Endothelial cell (in vitro differentiated cells): ENCODE measurements at regions not wholly inside any gene's neighbourhood (a gene's known extent, or its start where the extent isn't known, plus 50 kb on each side); places are given as distances from the start of the nearest gene placed in this dataset.

ENCODE experiments used
- DNase-seq: peaks from one replicate; pipeline ENCODE4 v3.0.0; 2021; ENCODE audit warnings: low spot score
- H3K27ac Mint-ChIP-seq: one replicate; pipeline ENCODE4 v1.8.0; 2021; ENCODE audit warnings: mixed read lengths, inconsistent platforms; ENCODE audit not compliant: unreplicated experiment
- H3K27me3 Mint-ChIP-seq: one replicate; pipeline ENCODE4 v1.8.0; 2021; ENCODE audit warnings: mild to moderate bottlenecking, moderate library complexity, mixed read lengths, inconsistent platforms; ENCODE audit not compliant: unreplicated experiment
- H3K36me3 Mint-ChIP-seq: one replicate; pipeline ENCODE4 v1.8.0; 2021; ENCODE audit warnings: mild to moderate bottlenecking, low read depth, mixed read lengths, inconsistent platforms; ENCODE audit not compliant: unreplicated experiment
- H3K4me1 Mint-ChIP-seq: one replicate; pipeline ENCODE4 v1.8.0; 2021; ENCODE audit warnings: mild to moderate bottlenecking, mixed read lengths, inconsistent platforms; ENCODE audit not compliant: unreplicated experiment
- H3K4me3 Mint-ChIP-seq: one replicate; pipeline ENCODE4 v1.8.0; 2021; ENCODE audit warnings: mild to moderate bottlenecking, mixed read lengths, inconsistent platforms; ENCODE audit not compliant: unreplicated experiment
- H3K9me3 Mint-ChIP-seq: one replicate; pipeline ENCODE4 v1.8.0; 2021; ENCODE audit warnings: mixed read lengths, inconsistent platforms; ENCODE audit not compliant: unreplicated experiment
- CTCF ChIP-seq: fragments of 200-600 bp; sonication (generic); IDR thresholded peaks from one replicate; pipeline ENCODE4 v1.5.0; 2021; ENCODE audit warnings: antibody characterized with exemption; ENCODE audit not compliant: unreplicated experiment

- H3K4me3 Mint-ChIP-seq: no peak overlapping the region
- no peaks in the 10 kb centered on the region for H3K36me3 Mint-ChIP-seq
- H3K4me1 Mint-ChIP-seq: no peaks in the 10 kb centered on the region
- no peak for TF ChIP-seq CTCF
- H3K27ac Mint-ChIP-seq: no peak overlapping the region
- H3K27me3 Mint-ChIP-seq: peaks cover 1% of the 10 kb centered on the region
- no peaks in the 10 kb centered on the region for H3K9me3 Mint-ChIP-seq
- DNase-seq: no peak
Measured at GRCh38 chr16:61150351-61150750, 885.9 kb downstream of the CDH8 start.

DNA sequence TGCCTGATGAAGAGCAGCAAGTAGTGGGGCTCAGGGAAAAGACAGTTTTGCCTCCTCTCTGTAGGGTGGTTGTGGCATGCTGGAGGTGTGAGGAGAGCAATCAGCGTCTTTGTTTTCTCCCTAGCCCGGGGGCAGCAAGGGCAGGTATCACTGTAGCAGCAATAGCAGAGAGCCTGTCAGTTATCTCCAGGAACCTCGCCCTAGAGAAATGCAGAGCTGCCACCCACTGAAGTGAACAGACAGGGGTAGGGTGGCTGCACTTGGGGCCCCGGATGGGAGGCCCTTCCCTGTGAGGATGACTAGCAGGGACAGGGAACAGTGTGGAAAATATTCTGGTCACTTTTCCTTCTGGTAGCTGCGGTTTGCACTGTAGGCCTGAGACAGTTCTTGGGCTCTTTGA is 886.5 kb downstream of the CDH8 start:
- DNase-seq: no peak
- Mint-ChIP-seq H3K27me3 (peaks cover 1% of the 10 kb centered on the region), H3K4me1 (no peaks in the 10 kb centered on the region), H3K4me3 (no peak overlapping the region), H3K27ac (no peak overlapping the region), H3K9me3 (no peaks in the 10 kb centered on the region), H3K36me3 (no peaks in the 10 kb centered on the region)
- no peak for TF ChIP-seq CTCF

- Mint-ChIP-seq H3K27ac (no peak overlapping the region), H3K4me3 (no peak overlapping the region), H3K4me1 (no peaks in the 10 kb centered on the region), H3K27me3 (peaks cover 1% of the 10 kb centered on the region), H3K9me3 (no peaks in the 10 kb centered on the region), H3K36me3 (no peaks in the 10 kb centered on the region)
- DNase-seq: no peak
- TF ChIP-seq CTCF: no peak
Measured at GRCh38 chr16:61148930-61149329, 887.3 kb downstream of the CDH8 start.

DNA sequence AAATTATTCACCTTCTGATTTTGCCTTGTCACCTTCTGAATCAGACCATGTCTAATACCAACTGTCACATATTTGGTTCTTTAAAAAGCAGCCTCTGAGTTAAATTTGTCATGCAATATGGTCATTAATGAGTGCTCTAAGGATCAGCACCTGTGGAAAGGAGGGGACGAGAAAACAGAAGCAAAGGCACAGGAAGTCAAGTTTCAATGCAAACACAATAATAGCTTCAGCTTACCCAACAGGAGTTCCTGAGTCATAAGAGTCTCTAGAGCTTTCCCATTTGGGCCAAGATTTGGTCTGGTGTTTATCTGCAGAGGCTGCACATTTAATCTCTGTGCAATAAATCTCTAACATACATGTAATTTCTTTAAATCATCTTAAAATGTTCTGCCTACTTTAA is 889.8 kb downstream of the CDH8 start:
- no peak for DNase-seq
- no peak overlapping the region for H3K27ac Mint-ChIP-seq
- H3K27me3 Mint-ChIP-seq: peaks cover 1% of the 10 kb centered on the region
- TF ChIP-seq CTCF: no peak
- no peaks in the 10 kb centered on the region for H3K4me1 Mint-ChIP-seq
- no peak overlapping the region for H3K4me3 Mint-ChIP-seq
- no peaks in the 10 kb centered on the region for H3K9me3 Mint-ChIP-seq
- H3K36me3 Mint-ChIP-seq: no peaks in the 10 kb centered on the region

DNA sequence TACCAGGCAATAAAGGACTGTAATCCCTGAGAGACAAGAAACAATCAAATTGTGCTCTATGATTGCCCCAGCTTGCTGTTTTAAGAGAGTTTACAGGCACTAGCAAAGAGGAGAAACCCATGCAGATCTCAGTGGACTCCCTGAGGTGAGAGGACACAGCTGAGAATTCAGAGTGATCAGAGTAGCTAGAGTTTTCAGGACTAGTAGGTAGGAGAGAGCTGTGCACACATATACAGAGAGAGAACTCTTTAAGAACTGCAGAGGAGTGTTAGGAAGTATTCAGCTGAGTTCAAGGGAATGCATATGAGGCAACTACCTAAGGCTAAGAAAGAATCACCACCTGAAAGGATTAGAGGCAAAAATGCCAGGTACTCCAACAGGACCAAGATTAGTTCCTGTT is 904.8 kb downstream of the CDH8 start:
- Mint-ChIP-seq H3K9me3 (no peaks in the 10 kb centered on the region), H3K4me3 (no peak overlapping the region), H3K4me1 (no peaks in the 10 kb centered on the region), H3K27me3 (no peaks in the 10 kb centered on the region), H3K36me3 (no peaks in the 10 kb centered on the region), H3K27ac (no peak overlapping the region)
- no peak for TF ChIP-seq CTCF
- DNase-seq: no peak
